ENCODE measurements at regions not wholly inside any gene's neighbourhood (a gene's known extent, or its start where the extent isn't known, plus 50 kb on each side); places are given as distances from the start of the nearest gene placed in this dataset.

- 35 to 40% methylated on average over 3 of the region's 3 CpGs for WGBS, 2 experiments (ENCODE audit: low coverage in 1 of 2, low lambda C conversion rate in 2 of 2, missing lambda C conversion rate in 2 of 2)
- DNase-seq, result no peak
- H3K4me1 ChIP-seq (ENCODE audit: insufficient read depth), result no peaks in the 10 kb centered on the region
- no peaks in the 10 kb centered on the region for H3K9me3 ChIP-seq (ENCODE audit: low read depth)
- no peaks in the 10 kb centered on the region for H3K79me2 ChIP-seq (ENCODE audit: insufficient read depth)
- no peak overlapping the region for H2AFZ ChIP-seq
- H3K27me3 ChIP-seq (replicated peaks; ENCODE audit: insufficient read depth), result no peaks in the 10 kb centered on the region
- in situ Hi-C loops (cut with MboI), result no loop called here
- TF ChIP-seq EZH2 (IDR thresholded peaks at IDR 0.05; ENCODE audit: insufficient read depth, poor library complexity, severe bottlenecking), result no peak
- no peak for TF ChIP-seq EZH2phosphoT487 (IDR thresholded peaks at IDR 0.05; ENCODE audit: insufficient read depth, low read depth)
- no peak overlapping the region for H3K4me2 ChIP-seq (ENCODE audit: unreplicated experiment)
- no peaks in the 10 kb centered on the region for H3K36me3 ChIP-seq (ENCODE audit: low read depth)
- H3K4me3 ChIP-seq, result no peak overlapping the region
- H3K9me2 ChIP-seq (ENCODE audit: insufficient read depth), result no peaks in the 10 kb centered on the region
- no peak overlapping the region for H3K9ac ChIP-seq
- H4K20me1 ChIP-seq (ENCODE audit: insufficient read depth), result no peaks in the 10 kb centered on the region
- H3F3A ChIP-seq (ENCODE audit: insufficient read depth), result no peaks in the 10 kb centered on the region
- H3K27ac ChIP-seq, result no peak overlapping the region
These were observed 121.3 kb upstream of the PAPPA2 start for GRCh38 chr1:176341656-176342055.

GRCh38 chr1:176338877-176339276, 124.1 kb upstream of the PAPPA2 start:
- Histone ChIP-seq H3K36me3 (ENCODE audit: low read depth) (no peaks in the 10 kb centered on the region), H3K27ac (no peak overlapping the region), H3K4me1 (ENCODE audit: insufficient read depth) (no peaks in the 10 kb centered on the region), H3K9me3 (ENCODE audit: low read depth) (no peaks in the 10 kb centered on the region), H3K9me2 (ENCODE audit: insufficient read depth) (no peaks in the 10 kb centered on the region), H3F3A (ENCODE audit: insufficient read depth) (no peaks in the 10 kb centered on the region), H3K4me3 (no peak overlapping the region), H3K27me3 (replicated peaks; ENCODE audit: insufficient read depth) (no peaks in the 10 kb centered on the region), H3K9ac (no peak overlapping the region), H3K79me2 (ENCODE audit: insufficient read depth) (no peaks in the 10 kb centered on the region), H3K4me2 (ENCODE audit: unreplicated experiment) (no peak overlapping the region), H4K20me1 (ENCODE audit: insufficient read depth) (no peaks in the 10 kb centered on the region), H2AFZ (no peak overlapping the region)
- peak; percentile 8 for DNase-seq
- 0 to 2% methylated on average over 6 of the region's 6 CpGs for WGBS, 2 experiments (ENCODE audit: low coverage in 1 of 2, low lambda C conversion rate in 2 of 2, missing lambda C conversion rate in 2 of 2)
- in situ Hi-C loops (cut with MboI), result no loop called here
- no peak for TF ChIP-seq EZH2 (IDR thresholded peaks at IDR 0.05; ENCODE audit: insufficient read depth, poor library complexity, severe bottlenecking)
- TF ChIP-seq EZH2phosphoT487 (IDR thresholded peaks at IDR 0.05; ENCODE audit: insufficient read depth, low read depth), result no peak

GRCh38 chr1:176330782-176331181, 123.7 kb upstream of the COP1 start:
- no peak for DNase-seq
- in situ Hi-C loops (cut with MboI), result no loop called here
- Histone ChIP-seq H3K4me3 (no peak overlapping the region), H4K20me1 (ENCODE audit: insufficient read depth) (no peaks in the 10 kb centered on the region), H3K9ac (no peak overlapping the region), H3K79me2 (ENCODE audit: insufficient read depth) (no peaks in the 10 kb centered on the region), H3K4me2 (ENCODE audit: unreplicated experiment) (no peak overlapping the region), H3K36me3 (ENCODE audit: low read depth) (no peaks in the 10 kb centered on the region), H3K9me2 (ENCODE audit: insufficient read depth) (no peaks in the 10 kb centered on the region), H3K9me3 (ENCODE audit: low read depth) (no peaks in the 10 kb centered on the region), H3K27me3 (replicated peaks; ENCODE audit: insufficient read depth) (no peaks in the 10 kb centered on the region), H2AFZ (no peak overlapping the region), H3F3A (ENCODE audit: insufficient read depth) (no peaks in the 10 kb centered on the region), H3K27ac (no peak overlapping the region), H3K4me1 (ENCODE audit: insufficient read depth) (no peaks in the 10 kb centered on the region)
- 10 to 13% methylated on average over 3 of the region's 3 CpGs for WGBS, 2 experiments (ENCODE audit: low coverage in 1 of 2, low lambda C conversion rate in 2 of 2, missing lambda C conversion rate in 2 of 2)
- TF ChIP-seq EZH2 (IDR thresholded peaks at IDR 0.05; ENCODE audit: insufficient read depth, poor library complexity, severe bottlenecking), result no peak

GRCh38 chr1:176325664-176326063, 118.6 kb upstream of the COP1 start:
- in situ Hi-C loops (cut with MboI), result no loop called here
- H3K27ac ChIP-seq, result no peak overlapping the region
- no peak overlapping the region for H3K4me2 ChIP-seq (ENCODE audit: unreplicated experiment)

GRCh38 chr1:176323472-176323871, 116.4 kb upstream of the COP1 start:
- no peaks in the 10 kb centered on the region for H3F3A ChIP-seq (ENCODE audit: insufficient read depth)
- H3K36me3 ChIP-seq (ENCODE audit: low read depth), result no peaks in the 10 kb centered on the region
- H3K27me3 ChIP-seq (replicated peaks; ENCODE audit: insufficient read depth), result no peaks in the 10 kb centered on the region
- H3K4me1 ChIP-seq (ENCODE audit: insufficient read depth), result no peaks in the 10 kb centered on the region
- in situ Hi-C loops (cut with MboI), result no loop called here
- H3K9me3 ChIP-seq (ENCODE audit: low read depth), result no peaks in the 10 kb centered on the region
- no peak for DNase-seq
- H3K9me2 ChIP-seq (ENCODE audit: insufficient read depth), result no peaks in the 10 kb centered on the region
- H3K79me2 ChIP-seq (ENCODE audit: insufficient read depth), result no peaks in the 10 kb centered on the region
- H4K20me1 ChIP-seq (ENCODE audit: insufficient read depth), result no peaks in the 10 kb centered on the region
- 22 to 39% methylated on average over 3 of the region's 3 CpGs for WGBS, 2 experiments (ENCODE audit: low coverage in 1 of 2, low lambda C conversion rate in 2 of 2, missing lambda C conversion rate in 2 of 2)
- H3K9ac ChIP-seq, result no peak overlapping the region
- no peak overlapping the region for H3K27ac ChIP-seq
- TF ChIP-seq EZH2phosphoT487 (IDR thresholded peaks at IDR 0.05; ENCODE audit: insufficient read depth, low read depth), result no peak
- TF ChIP-seq EZH2 (IDR thresholded peaks at IDR 0.05; ENCODE audit: insufficient read depth, poor library complexity, severe bottlenecking), result no peak
- H3K4me2 ChIP-seq (ENCODE audit: unreplicated experiment), result no peak overlapping the region
- H3K4me3 ChIP-seq, result no peak overlapping the region
- H2AFZ ChIP-seq, result no peak overlapping the region

More at GRCh38 chr1:176325664-176326063, 118.6 kb upstream of the COP1 start:
- Histone ChIP-seq H3F3A (ENCODE audit: insufficient read depth) (no peaks in the 10 kb centered on the region), H3K9me3 (ENCODE audit: low read depth) (no peaks in the 10 kb centered on the region), H3K9ac (no peak overlapping the region), H3K4me1 (ENCODE audit: insufficient read depth) (no peaks in the 10 kb centered on the region), H3K79me2 (ENCODE audit: insufficient read depth) (no peaks in the 10 kb centered on the region), H3K9me2 (ENCODE audit: insufficient read depth) (no peaks in the 10 kb centered on the region), H4K20me1 (ENCODE audit: insufficient read depth) (no peaks in the 10 kb centered on the region), H3K36me3 (ENCODE audit: low read depth) (no peaks in the 10 kb centered on the region), H3K27me3 (replicated peaks; ENCODE audit: insufficient read depth) (no peaks in the 10 kb centered on the region), H3K4me3 (no peak overlapping the region), H2AFZ (no peak overlapping the region)
- TF ChIP-seq EZH2phosphoT487 (IDR thresholded peaks at IDR 0.05; ENCODE audit: insufficient read depth, low read depth) (no peak), EZH2 (IDR thresholded peaks at IDR 0.05; ENCODE audit: insufficient read depth, poor library complexity, severe bottlenecking) (no peak)
- WGBS, 2 experiments (ENCODE audit: low coverage in 1 of 2, low lambda C conversion rate in 2 of 2, missing lambda C conversion rate in 2 of 2), result 3 to 4% methylated on average over 1 of the region's 1 CpG
- DNase-seq, result no peak

Data from GM23248 (cell line).